ENCODE measurements at regions not wholly inside any gene's neighbourhood (a gene's known extent, or its start where the extent isn't known, plus 50 kb on each side); places are given as distances from the start of the nearest gene placed in this dataset.

DNA sequence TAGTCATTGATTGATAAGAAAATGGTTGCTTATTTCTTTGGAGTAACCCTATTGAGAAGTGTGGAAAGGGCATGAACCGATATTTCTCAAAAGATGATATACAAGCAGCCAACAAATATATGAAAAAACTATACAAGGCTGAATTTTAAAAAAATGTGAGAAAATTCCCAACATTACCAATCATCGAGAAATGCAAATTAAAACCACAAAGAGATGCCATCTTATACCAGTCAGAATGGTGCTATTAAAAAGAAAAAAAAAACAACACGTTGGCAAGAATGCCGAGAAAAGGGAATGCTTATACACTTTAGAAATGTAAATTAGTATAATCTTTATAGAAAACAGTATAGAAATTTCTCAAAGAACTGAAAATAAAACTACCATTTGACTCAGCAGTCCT is 77.7 kb upstream of the ROBO1 start:
- TF ChIP-seq POLR2A (IDR thresholded peaks at IDR 0.05) = no peak
- TF ChIP-seq, protein P1, sequence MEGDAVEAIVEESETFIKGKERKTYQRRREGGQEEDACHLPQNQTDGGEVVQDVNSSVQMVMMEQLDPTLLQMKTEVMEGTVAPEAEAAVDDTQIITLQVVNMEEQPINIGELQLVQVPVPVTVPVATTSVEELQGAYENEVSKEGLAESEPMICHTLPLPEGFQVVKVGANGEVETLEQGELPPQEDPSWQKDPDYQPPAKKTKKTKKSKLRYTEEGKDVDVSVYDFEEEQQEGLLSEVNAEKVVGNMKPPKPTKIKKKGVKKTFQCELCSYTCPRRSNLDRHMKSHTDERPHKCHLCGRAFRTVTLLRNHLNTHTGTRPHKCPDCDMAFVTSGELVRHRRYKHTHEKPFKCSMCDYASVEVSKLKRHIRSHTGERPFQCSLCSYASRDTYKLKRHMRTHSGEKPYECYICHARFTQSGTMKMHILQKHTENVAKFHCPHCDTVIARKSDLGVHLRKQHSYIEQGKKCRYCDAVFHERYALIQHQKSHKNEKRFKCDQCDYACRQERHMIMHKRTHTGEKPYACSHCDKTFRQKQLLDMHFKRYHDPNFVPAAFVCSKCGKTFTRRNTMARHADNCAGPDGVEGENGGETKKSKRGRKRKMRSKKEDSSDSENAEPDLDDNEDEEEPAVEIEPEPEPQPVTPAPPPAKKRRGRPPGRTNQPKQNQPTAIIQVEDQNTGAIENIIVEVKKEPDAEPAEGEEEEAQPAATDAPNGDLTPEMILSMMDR (IDR thresholded peaks at IDR 0.05) = no peak
